ENCODE measurements at regions not wholly inside any gene's neighbourhood (a gene's known extent, or its start where the extent isn't known, plus 50 kb on each side); places are given as distances from the start of the nearest gene placed in this dataset.
"Not testable (repeated sequence)": the region's sequence is repeated elsewhere in the genome, so short reads cannot be mapped to it uniquely, and the experiment has no call there.

- no peak for DNase-seq (ENCODE audit: low read depth in 2 of 2)
Measured at GRCh38 chr5:74500110-74500917, 140.2 kb downstream of the ENC1 start.

GRCh38 chr5:74499256-74500050, 141.1 kb downstream of the ENC1 start:
- no peak for DNase-seq (ENCODE audit: low read depth in 2 of 2)

- DNase-seq (ENCODE audit: low read depth in 2 of 2), result no peak
Measured at GRCh38 chr5:74497706-74498105, 142.8 kb downstream of the ENC1 start.

- no peak for DNase-seq (ENCODE audit: low read depth in 2 of 2)
Measured at GRCh38 chr5:74493411-74493810, 147.1 kb downstream of the ENC1 start.

- no peak for DNase-seq (ENCODE audit: low read depth in 2 of 2)
Measured at GRCh38 chr5:74492230-74492629, 148.3 kb downstream of the ENC1 start.

- DNase-seq (ENCODE audit: low read depth in 2 of 2), result no peak
Measured at GRCh38 chr5:74491586-74491985, 148.9 kb downstream of the ENC1 start.

- DNase-seq (ENCODE audit: low read depth in 2 of 2), result no peak
Measured at GRCh38 chr5:74490814-74491213, 149.7 kb downstream of the ENC1 start.

GRCh38 chr5:74482990-74483389, 157.5 kb downstream of the ENC1 start:
- no peak for DNase-seq (ENCODE audit: low read depth in 2 of 2)

GRCh38 chr5:74482523-74482922, 158.0 kb downstream of the ENC1 start:
- DNase-seq (ENCODE audit: low read depth in 2 of 2), result no peak

- DNase-seq (ENCODE audit: low read depth in 2 of 2), result not testable (repeated sequence)
Measured at GRCh38 chr5:74481357-74481756, 159.2 kb downstream of the ENC1 start.

- no peak for DNase-seq (ENCODE audit: low read depth in 2 of 2)
Measured at GRCh38 chr5:74480201-74480600, 160.3 kb downstream of the ENC1 start.

GRCh38 chr5:74478328-74478727, 162.2 kb downstream of the ENC1 start:
- DNase-seq (ENCODE audit: low read depth in 2 of 2), result no peak

- DNase-seq (ENCODE audit: low read depth in 2 of 2), result no peak
Measured at GRCh38 chr5:74477761-74478160, 162.8 kb downstream of the ENC1 start.

GRCh38 chr5:74476819-74477453, 163.6 kb downstream of the ENC1 start:
- DNase-seq (ENCODE audit: low read depth in 2 of 2), result no peak

- DNase-seq (ENCODE audit: low read depth in 2 of 2), result no peak
Measured at GRCh38 chr5:74476046-74476818, 164.3 kb downstream of the ENC1 start.

GRCh38 chr5:74471875-74472274, 168.7 kb downstream of the ENC1 start:
- DNase-seq (ENCODE audit: low read depth in 2 of 2), result no peak

- no peak for DNase-seq (ENCODE audit: low read depth in 2 of 2)
Measured at GRCh38 chr5:74469234-74469994, 171.1 kb downstream of the ENC1 start.

- no peak for DNase-seq (ENCODE audit: low read depth in 2 of 2)
Measured at GRCh38 chr5:74468421-74468820, 172.1 kb downstream of the ENC1 start.

- no peak for DNase-seq (ENCODE audit: low read depth in 2 of 2)
Measured at GRCh38 chr5:74465724-74466123, 174.8 kb downstream of the ENC1 start.

GRCh38 chr5:74464512-74465209, 175.9 kb downstream of the ENC1 start:
- DNase-seq (ENCODE audit: low read depth in 2 of 2), result no peak

Measured in stimulated activated CD8-positive, alpha-beta memory T cell treated with anti-CD3 and anti-CD28 coated beads, Interleukin-7, amount 100 ng/mL, for 4 hours (primary cell).